ENCODE measurements at regions not wholly inside any gene's neighbourhood (a gene's known extent, or its start where the extent isn't known, plus 50 kb on each side); places are given as distances from the start of the nearest gene placed in this dataset.

GRCh38 chr1:234538930-234539649 lies 60.1 kb upstream of the TARBP1 start:
- TF ChIP-seq POLR2A (IDR thresholded peaks at IDR 0.05; ENCODE audit: low read depth): no peak
- TF ChIP-seq EP300 (IDR thresholded peaks at IDR 0.05): no peak
- TF ChIP-seq CTCF (IDR thresholded peaks at IDR 0.05): no peak
